Parathyroid adenoma (tissue), 2 donors: ENCODE measurements at regions not wholly inside any gene's neighbourhood (a gene's known extent, or its start where the extent isn't known, plus 50 kb on each side); places are given as distances from the start of the nearest gene placed in this dataset.

Experiments used
- H2AFZ ChIP-seq: fragments of 300-600 bp; sonication (generic); one replicate; pipeline ENCODE4 v1.7.0; 2017; ENCODE audit warnings: antibody characterized with exemption, mild to moderate bottlenecking
- H3K27ac ChIP-seq: fragments of 300-600 bp; sonication (generic); one replicate; pipeline ENCODE4 v1.7.0; 2017
- H3K27me3 ChIP-seq: fragments of 300-600 bp; sonication (generic); one replicate; pipeline ENCODE4 v1.7.0; 2017; ENCODE audit warnings: low read length; ENCODE audit not compliant: control insufficient read depth, insufficient read depth
- H3K36me3 ChIP-seq: fragments of 300-600 bp; sonication (generic); one replicate; pipeline ENCODE4 v1.7.0; 2017; ENCODE audit warnings: low read length; ENCODE audit not compliant: control insufficient read depth, insufficient read depth
- H3K4me1 ChIP-seq: fragments of 300-600 bp; sonication (generic); one replicate; pipeline ENCODE4 v1.7.0; 2017; ENCODE audit warnings: control low read depth
- H3K4me2 ChIP-seq: fragments of 300-600 bp; sonication (generic); one replicate; pipeline ENCODE4 v1.7.0; 2017; ENCODE audit warnings: low read length
- H3K4me3 ChIP-seq: fragments of 300-600 bp; sonication (generic); one replicate; pipeline ENCODE4 v1.7.0; 2017; ENCODE audit warnings: low read depth, low read length
- H3K79me2 ChIP-seq: fragments of 300-600 bp; sonication (generic); one replicate; pipeline ENCODE4 v1.7.0; 2017; ENCODE audit warnings: control low read depth
- H3K9ac ChIP-seq: fragments of 300-600 bp; sonication (generic); one replicate; pipeline ENCODE4 v1.7.0; 2017; ENCODE audit warnings: mild to moderate bottlenecking
- H3K9me3 ChIP-seq: fragments of 300-600 bp; sonication (generic); one replicate; pipeline ENCODE4 v1.7.0; 2017; ENCODE audit warnings: low read length; ENCODE audit not compliant: control insufficient read depth
- CTCF ChIP-seq: fragments of 300-600 bp; sonication (generic); IDR thresholded peaks from one replicate; pipeline ENCODE4 v1.7.0; 2017; ENCODE audit warnings: antibody characterized with exemption, mild to moderate bottlenecking
- donor health status: primary hyperparathyroidism.

GRCh38 chr3:5739299-5739935 is 551.9 kb downstream of the EDEM1 start:
- no peaks in the 10 kb centered on the region for H3K9me3 ChIP-seq
- no peak overlapping the region for H3K27ac ChIP-seq
- H3K4me3 ChIP-seq: no peak overlapping the region
- H3K27me3 ChIP-seq: no peaks in the 10 kb centered on the region
- no peaks in the 10 kb centered on the region for H3K4me1 ChIP-seq
- H2AFZ ChIP-seq: no peak overlapping the region
- H3K79me2 ChIP-seq: no peaks in the 10 kb centered on the region
- H3K36me3 ChIP-seq: no peaks in the 10 kb centered on the region
- H3K9ac ChIP-seq: no peak overlapping the region
- TF ChIP-seq CTCF: no peak
- H3K4me2 ChIP-seq: no peak overlapping the region

DNA sequence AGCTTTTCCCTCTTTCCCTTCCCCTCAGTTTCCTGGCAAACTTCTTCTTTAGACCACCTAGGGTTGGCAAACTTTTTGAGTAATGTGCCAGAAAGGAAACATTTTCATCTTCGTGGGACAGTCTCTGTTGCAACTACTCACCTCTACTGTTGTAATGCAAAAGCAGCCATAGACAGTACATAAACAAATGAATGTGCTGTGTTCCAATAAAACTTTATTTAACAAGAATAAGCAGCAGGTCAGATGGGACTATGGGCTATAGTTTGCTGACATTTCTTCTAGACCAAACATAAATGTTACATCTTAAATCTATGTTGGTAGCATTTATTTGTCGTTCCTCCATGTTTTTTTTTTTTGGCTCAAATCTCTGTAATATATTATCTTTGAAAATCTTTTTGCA is 552.4 kb downstream of the EDEM1 start:
- Histone ChIP-seq H3K36me3 (no peaks in the 10 kb centered on the region), H3K27ac (no peak overlapping the region), H3K4me3 (no peak overlapping the region), H3K4me1 (no peaks in the 10 kb centered on the region), H3K9me3 (no peaks in the 10 kb centered on the region), H3K79me2 (no peaks in the 10 kb centered on the region), H2AFZ (no peak overlapping the region), H3K4me2 (no peak overlapping the region), H3K27me3 (no peaks in the 10 kb centered on the region), H3K9ac (no peak overlapping the region)
- no peak for TF ChIP-seq CTCF

DNA sequence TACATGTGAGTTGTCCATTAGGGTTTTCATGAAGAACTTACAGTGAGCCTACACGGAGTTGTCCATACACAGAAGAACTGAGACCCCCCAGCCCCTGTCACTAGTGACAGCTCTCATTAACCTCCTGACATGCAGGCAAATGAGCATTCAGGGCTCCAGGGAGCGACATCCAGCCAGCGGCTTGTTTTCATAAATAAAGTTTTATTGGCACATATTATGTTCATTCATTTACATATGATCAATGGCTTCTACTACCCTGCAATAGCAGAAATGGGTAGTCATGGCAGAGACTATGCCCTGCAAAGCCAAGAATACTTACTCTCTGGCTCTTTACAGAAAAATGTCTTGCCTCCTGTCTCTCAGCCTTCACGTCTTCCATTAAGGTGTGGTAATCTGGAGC is 553.5 kb downstream of the EDEM1 start:
- no peak overlapping the region for H3K4me3 ChIP-seq
- no peaks in the 10 kb centered on the region for H3K27me3 ChIP-seq
- no peaks in the 10 kb centered on the region for H3K9me3 ChIP-seq
- H3K4me1 ChIP-seq: no peaks in the 10 kb centered on the region
- no peak for TF ChIP-seq CTCF
- H3K27ac ChIP-seq: no peak overlapping the region
- H3K9ac ChIP-seq: no peak overlapping the region
- H3K79me2 ChIP-seq: no peaks in the 10 kb centered on the region
- H3K36me3 ChIP-seq: no peaks in the 10 kb centered on the region
- no peak overlapping the region for H3K4me2 ChIP-seq
- no peak overlapping the region for H2AFZ ChIP-seq

- no peak for TF ChIP-seq CTCF
- Histone ChIP-seq H3K27me3 (no peaks in the 10 kb centered on the region), H3K79me2 (no peaks in the 10 kb centered on the region), H3K9ac (no peak overlapping the region), H3K36me3 (no peaks in the 10 kb centered on the region), H3K27ac (no peak overlapping the region), H3K4me2 (no peak overlapping the region), H3K4me3 (no peak overlapping the region), H3K4me1 (no peaks in the 10 kb centered on the region), H3K9me3 (no peaks in the 10 kb centered on the region), H2AFZ (no peak overlapping the region)
These were observed 562.6 kb downstream of the EDEM1 start for GRCh38 chr3:5750091-5750490.

DNA sequence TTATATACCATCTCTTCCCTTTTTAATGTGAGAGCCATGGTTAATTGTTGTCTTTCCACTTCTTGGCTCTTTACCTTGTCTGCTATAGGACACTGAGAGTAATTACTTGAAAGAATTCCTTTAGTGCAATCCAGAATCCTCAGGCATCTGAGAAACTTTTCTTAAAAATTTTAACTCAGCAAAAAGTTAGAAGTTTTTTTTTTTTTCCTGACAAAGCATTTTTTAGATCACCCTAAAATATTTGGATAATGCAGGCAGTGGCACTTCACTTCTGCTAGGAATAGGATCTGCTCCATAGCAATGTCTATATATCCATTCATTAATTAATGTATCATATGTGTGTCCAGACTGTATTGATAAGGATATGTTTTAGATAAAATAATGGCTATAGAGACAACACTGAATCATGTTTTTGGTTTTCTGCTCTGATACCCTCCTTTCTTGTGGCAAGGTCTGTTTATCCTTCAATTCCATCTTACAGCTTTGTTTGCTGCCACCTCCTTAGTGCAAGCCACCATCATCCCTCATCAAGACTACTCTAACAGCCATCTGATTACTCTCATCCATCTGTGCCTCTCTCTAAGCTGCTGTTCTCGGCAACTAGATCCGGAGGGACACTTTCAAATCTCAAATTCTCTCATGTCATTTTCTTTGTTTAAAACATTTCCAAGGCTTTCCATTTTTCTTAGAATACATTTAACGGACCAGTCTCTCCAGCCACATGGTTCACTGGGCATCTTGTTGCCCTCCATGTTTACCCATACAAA is 563.5 kb downstream of the EDEM1 start:
- H2AFZ ChIP-seq: no peak overlapping the region
- H3K27ac ChIP-seq: no peak overlapping the region
- no peaks in the 10 kb centered on the region for H3K27me3 ChIP-seq
- no peaks in the 10 kb centered on the region for H3K4me1 ChIP-seq
- TF ChIP-seq CTCF: no peak
- no peak overlapping the region for H3K4me3 ChIP-seq
- no peaks in the 10 kb centered on the region for H3K79me2 ChIP-seq
- H3K9me3 ChIP-seq: no peaks in the 10 kb centered on the region
- no peak overlapping the region for H3K9ac ChIP-seq
- no peaks in the 10 kb centered on the region for H3K36me3 ChIP-seq
- no peak overlapping the region for H3K4me2 ChIP-seq
